Natural killer cell treated with Interleukin-12 subunit alpha and Interleukin-12 subunit beta and Interleukin-15 and Interleukin-18, amount 100 ng/mL, for 72 hours (primary cell): ENCODE measurements at regions not wholly inside any gene's neighbourhood (a gene's known extent, or its start where the extent isn't known, plus 50 kb on each side); places are given as distances from the start of the nearest gene placed in this dataset.

Experiments
- ATAC-seq, 2 donors: fragments of 150-1000 bp; cut with Tn5 transposase in 1 of 2; sonication (Bioruptor Pico), chemical (Tn5 transposase) in 1 of 2; 2 replicates each; pipeline ENCODE4 v1.10.0; 2021
- DNase-seq: peaks from one replicate; pipeline ENCODE4 v3.0.0; 2022; ENCODE audit warnings: low spot score
- H3K27ac Mint-ChIP-seq, 2 donors: 1 replicate in 1 of 2; 2 replicates in 1 of 2; pipeline ENCODE4 v1.8.0; 2022; ENCODE audit warnings: mixed read lengths in 2 of 2, mild to moderate bottlenecking in 1 of 2, moderate library complexity in 1 of 2
- H3K27me3 Mint-ChIP-seq, 2 donors: 1 replicate in 1 of 2; 2 replicates in 1 of 2; pipeline ENCODE4 v1.8.0; 2022; ENCODE audit warnings: mixed read lengths in 2 of 2
- H3K36me3 Mint-ChIP-seq: one replicate; pipeline ENCODE4 v1.8.0; 2022; ENCODE audit warnings: mixed read lengths
- H3K4me1 Mint-ChIP-seq, 2 donors: 1 replicate in 1 of 2; 2 replicates in 1 of 2; pipeline ENCODE4 v1.8.0; 2022; ENCODE audit warnings: low read depth in 2 of 2, mixed read lengths in 2 of 2, mild to moderate bottlenecking in 1 of 2
- H3K4me3 Mint-ChIP-seq: one replicate; pipeline ENCODE4 v1.8.0; 2022; ENCODE audit warnings: mixed read lengths
- H3K9me3 Mint-ChIP-seq: 2 replicates; pipeline ENCODE4 v1.8.0; 2022; ENCODE audit warnings: mixed read lengths

DNA sequence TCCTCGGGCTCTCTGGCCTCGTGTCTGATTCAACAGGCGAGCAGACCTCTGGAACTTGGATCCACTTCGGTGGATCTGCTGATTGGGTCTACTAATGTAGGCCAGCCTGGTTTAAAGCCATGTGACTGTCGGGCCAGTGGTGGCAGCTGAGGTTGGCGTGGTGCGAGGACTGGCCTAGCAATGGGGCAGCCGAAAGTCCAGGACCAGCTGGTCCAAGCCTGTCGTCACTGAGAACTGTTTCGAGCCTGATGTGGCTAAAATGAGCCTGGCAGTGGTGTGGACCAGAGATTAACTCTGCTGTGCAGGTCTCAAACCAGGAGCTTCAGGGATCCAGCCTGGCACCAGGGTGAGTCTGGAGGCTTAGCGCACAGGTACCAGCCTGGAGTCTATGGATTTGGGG lies 56.4 kb upstream of the ROBO1 start:
- DNase-seq (no peak), ATAC-seq (no peak)
- Mint-ChIP-seq H3K4me1 (no peaks in the 10 kb centered on the region), H3K27me3 (no peaks in the 10 kb centered on the region), H3K4me3 (no peak overlapping the region), H3K36me3 (peaks cover 10% of the 10 kb centered on the region), H3K27ac (no peak overlapping the region), H3K9me3 (peaks cover 10% of the 10 kb centered on the region)

DNA sequence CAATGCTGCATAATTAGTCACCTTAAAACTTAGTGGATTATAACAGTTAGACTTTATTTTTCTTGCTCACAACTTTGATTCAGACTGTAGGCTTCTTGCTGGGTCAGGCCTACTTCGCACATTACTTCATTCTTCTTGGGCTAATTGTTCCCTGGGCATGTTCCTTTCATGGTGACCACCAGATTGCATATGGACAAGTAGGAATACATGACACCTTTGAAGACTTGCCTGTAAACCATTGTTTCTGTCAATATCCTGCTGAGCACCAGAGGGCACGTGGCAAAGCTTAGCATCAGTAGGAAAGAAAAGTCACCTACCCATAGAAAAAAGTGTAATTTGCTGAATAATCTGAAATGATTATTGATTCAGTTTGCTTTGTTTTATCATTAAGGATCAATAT lies 54.3 kb upstream of the ROBO1 start:
- Mint-ChIP-seq H3K9me3 (peaks cover 13% of the 10 kb centered on the region), H3K4me3 (no peak overlapping the region), H3K4me1 (no peaks in the 10 kb centered on the region), H3K36me3 (peaks cover 15% of the 10 kb centered on the region), H3K27ac (no peak overlapping the region), H3K27me3 (no peaks in the 10 kb centered on the region)
- no peak for DNase-seq
- ATAC-seq = no peak

DNA sequence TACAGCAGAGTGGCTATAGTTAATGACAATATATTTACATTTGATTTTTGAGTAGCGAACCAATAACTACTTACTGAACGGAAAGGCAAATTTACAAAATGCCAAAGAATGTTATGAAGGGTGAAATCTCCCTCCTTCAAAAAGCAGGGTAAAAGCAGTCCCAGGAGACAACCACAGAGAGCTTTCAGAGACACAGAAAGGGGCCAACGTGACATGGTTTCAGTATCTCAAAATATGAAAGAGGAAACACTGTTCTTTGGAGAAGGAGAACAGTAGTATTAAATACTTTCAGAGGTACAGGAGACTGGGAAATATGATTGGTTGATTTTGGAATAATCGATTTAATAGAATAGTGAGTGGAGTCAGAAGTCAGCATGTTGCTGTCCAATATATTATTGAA lies 52.3 kb upstream of the ROBO1 start:
- Mint-ChIP-seq H3K27ac (no peak overlapping the region), H3K9me3 (peaks cover 17% of the 10 kb centered on the region), H3K36me3 (peaks cover 15% of the 10 kb centered on the region), H3K27me3 (no peaks in the 10 kb centered on the region), H3K4me3 (no peak overlapping the region), H3K4me1 (no peaks in the 10 kb centered on the region)
- no peak for ATAC-seq
- DNase-seq = no peak

DNA sequence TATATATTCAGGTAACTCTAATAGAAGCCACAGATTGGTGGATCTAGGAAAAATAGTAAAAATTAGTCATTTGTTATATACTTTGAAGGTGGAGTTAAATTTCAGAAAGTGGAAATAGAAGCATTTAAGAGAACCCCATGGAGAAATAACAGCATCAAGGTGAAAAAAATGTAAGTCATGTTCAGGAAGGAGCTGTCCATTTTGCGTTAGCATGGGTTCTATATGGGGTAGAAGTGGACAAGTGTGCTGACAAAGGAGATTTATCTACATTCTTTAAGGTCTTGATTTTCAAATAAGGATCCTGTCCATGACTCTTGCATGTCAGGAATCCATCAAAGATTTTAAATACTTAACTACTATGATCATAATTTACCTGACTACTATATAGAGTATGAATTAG lies 50.2 kb upstream of the ROBO1 start:
- H3K4me1 Mint-ChIP-seq = no peaks in the 10 kb centered on the region
- no peaks in the 10 kb centered on the region for H3K27me3 Mint-ChIP-seq
- H3K36me3 Mint-ChIP-seq = peaks cover 15% of the 10 kb centered on the region
- no peak for DNase-seq
- ATAC-seq = no peak
- H3K9me3 Mint-ChIP-seq = peaks cover 20% of the 10 kb centered on the region
- no peak overlapping the region for H3K4me3 Mint-ChIP-seq
- H3K27ac Mint-ChIP-seq = no peak overlapping the region
